Hepatocyte (in vitro differentiated cells): ENCODE measurements at regions not wholly inside any gene's neighbourhood (a gene's known extent, or its start where the extent isn't known, plus 50 kb on each side); places are given as distances from the start of the nearest gene placed in this dataset.

ENCODE experiments used
- CTCF ChIP-seq: fragments of 200-600 bp; sonication (generic); IDR thresholded peaks from 2 replicates; pipeline ENCODE4 v1.5.1; 2016; ENCODE audit warnings: antibody characterized with exemption, mild to moderate bottlenecking; ENCODE audit not compliant: poor library complexity
- EZH2phosphoT487 ChIP-seq: fragments of 200-600 bp; sonication (generic); IDR thresholded peaks from one replicate; pipeline ENCODE4 v1.6.1; 2018; ENCODE audit warnings: antibody characterized with exemption, mild to moderate bottlenecking, low read depth, moderate library complexity; ENCODE audit not compliant: unreplicated experiment, severe bottlenecking

- TF ChIP-seq CTCF, result no peak
- no peak for TF ChIP-seq EZH2phosphoT487
These were observed 103.6 kb downstream of the PSAT1 start for GRCh38 chr9:78400496-78400895.
